ENCODE measurements at regions not wholly inside any gene's neighbourhood (a gene's known extent, or its start where the extent isn't known, plus 50 kb on each side); places are given as distances from the start of the nearest gene placed in this dataset.

DNA sequence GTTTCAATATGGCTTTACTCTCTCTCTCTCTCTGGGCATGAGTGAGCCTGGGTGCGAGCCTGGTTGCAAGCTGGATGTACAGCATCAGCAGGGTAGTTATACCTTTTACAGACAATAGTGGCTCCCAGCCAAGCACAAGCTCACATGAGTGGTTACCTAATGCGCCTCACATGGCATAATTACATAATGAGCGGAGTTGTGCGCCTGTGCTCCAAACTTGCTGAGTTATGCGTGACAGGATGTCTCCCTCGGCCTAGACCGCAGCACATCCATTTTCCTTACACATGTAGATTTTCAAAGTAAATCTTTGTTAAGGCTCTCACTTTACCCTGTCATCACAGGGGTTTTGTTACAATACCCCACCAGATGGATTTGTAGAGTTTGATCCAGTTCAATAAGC, 233.5 kb upstream of the WWC1 start:
- intact Hi-C loops (cut with DNase I), result no loop called here
- DNase-seq, result no peak
- no peak for ATAC-seq
- Histone ChIP-seq H3K27me3 (no peaks in the 10 kb centered on the region), H3K36me3 (no peaks in the 10 kb centered on the region), H3K9me3 (no peaks in the 10 kb centered on the region), H3K4me3 (no peak overlapping the region), H3K27ac (no peak overlapping the region), H3K4me1 (no peaks in the 10 kb centered on the region)
- TF ChIP-seq, protein P1, sequence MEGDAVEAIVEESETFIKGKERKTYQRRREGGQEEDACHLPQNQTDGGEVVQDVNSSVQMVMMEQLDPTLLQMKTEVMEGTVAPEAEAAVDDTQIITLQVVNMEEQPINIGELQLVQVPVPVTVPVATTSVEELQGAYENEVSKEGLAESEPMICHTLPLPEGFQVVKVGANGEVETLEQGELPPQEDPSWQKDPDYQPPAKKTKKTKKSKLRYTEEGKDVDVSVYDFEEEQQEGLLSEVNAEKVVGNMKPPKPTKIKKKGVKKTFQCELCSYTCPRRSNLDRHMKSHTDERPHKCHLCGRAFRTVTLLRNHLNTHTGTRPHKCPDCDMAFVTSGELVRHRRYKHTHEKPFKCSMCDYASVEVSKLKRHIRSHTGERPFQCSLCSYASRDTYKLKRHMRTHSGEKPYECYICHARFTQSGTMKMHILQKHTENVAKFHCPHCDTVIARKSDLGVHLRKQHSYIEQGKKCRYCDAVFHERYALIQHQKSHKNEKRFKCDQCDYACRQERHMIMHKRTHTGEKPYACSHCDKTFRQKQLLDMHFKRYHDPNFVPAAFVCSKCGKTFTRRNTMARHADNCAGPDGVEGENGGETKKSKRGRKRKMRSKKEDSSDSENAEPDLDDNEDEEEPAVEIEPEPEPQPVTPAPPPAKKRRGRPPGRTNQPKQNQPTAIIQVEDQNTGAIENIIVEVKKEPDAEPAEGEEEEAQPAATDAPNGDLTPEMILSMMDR (IDR thresholded peaks at IDR 0.05), result no peak

DNA sequence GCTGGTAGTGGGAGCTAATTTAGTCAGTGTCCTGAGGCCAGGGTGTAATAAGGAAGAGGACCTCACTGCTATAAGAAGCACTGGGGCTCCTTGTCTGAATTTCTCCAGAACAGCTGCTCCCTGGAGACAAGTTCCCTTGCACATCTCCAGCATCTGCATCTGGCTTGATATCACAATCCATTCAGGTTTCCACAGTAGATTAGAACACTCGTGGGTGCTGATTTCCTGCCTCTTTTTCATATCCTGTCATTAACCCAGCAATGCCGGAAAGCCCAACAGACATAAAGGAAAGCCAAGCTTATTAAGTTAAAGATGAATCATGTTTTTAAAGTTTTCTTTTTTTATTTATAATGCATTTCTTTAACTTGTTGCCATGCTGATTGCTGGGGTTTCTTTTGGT, 232.3 kb upstream of the WWC1 start:
- Histone ChIP-seq H3K4me3 (no peak overlapping the region), H3K9me3 (no peaks in the 10 kb centered on the region), H3K27me3 (no peaks in the 10 kb centered on the region), H3K27ac (no peak overlapping the region), H3K4me1 (no peaks in the 10 kb centered on the region), H3K36me3 (no peaks in the 10 kb centered on the region)
- TF ChIP-seq, protein P1 (IDR thresholded peaks at IDR 0.05), result no peak
- DNase-seq (no peak), ATAC-seq (no peak)
- intact Hi-C loops (cut with DNase I), result no loop called here

DNA sequence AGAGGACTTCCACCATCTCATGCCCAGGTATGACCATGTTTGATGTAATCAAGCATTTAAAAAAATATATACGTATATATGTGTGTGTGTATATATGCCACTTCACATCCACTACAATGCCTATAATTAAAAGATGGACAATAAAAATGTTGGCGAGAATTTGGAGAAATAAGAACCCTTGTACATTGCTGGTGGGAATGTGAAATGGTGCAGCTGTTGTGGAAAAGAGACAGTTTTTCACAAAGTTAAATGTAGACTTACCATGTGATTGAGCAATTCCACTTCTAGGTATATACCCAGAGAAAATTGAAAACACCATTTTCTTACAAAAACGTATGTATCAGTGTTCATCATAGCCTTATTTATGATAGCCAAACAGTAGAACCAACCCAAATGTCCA, 229.2 kb upstream of the WWC1 start:
- H3K4me1 ChIP-seq, result no peaks in the 10 kb centered on the region
- intact Hi-C loops (cut with DNase I), result no loop called here
- ATAC-seq, result no peak
- H3K9me3 ChIP-seq, result no peaks in the 10 kb centered on the region
- no peaks in the 10 kb centered on the region for H3K36me3 ChIP-seq
- TF ChIP-seq, protein P1 (IDR thresholded peaks at IDR 0.05), result no peak
- H3K4me3 ChIP-seq, result no peak overlapping the region
- no peak overlapping the region for H3K27ac ChIP-seq
- no peaks in the 10 kb centered on the region for H3K27me3 ChIP-seq
- no peak for DNase-seq

DNA sequence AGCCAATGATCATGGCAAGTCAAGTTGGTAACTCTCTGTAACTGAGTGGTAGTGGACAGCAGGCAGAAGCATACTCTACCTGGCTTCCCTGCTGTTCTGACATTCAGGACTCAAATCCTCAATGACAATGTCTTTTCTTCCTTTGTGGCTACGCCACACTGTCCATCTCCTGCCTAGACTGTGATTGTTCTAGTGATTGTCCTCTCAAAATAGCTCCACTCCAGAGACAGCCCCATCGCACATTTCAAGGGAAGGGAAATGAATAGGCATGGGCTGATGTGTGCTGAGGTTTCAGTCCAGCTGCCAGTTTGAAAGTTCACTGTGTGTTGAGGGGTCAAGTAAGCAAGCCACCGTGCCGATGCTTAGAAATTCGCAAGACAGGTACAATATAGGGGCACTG, 227.0 kb upstream of the WWC1 start:
- Histone ChIP-seq H3K4me1 (no peaks in the 10 kb centered on the region), H3K36me3 (no peaks in the 10 kb centered on the region), H3K4me3 (no peak overlapping the region), H3K9me3 (no peaks in the 10 kb centered on the region), H3K27ac (no peak overlapping the region), H3K27me3 (no peaks in the 10 kb centered on the region)
- TF ChIP-seq, protein P1 (IDR thresholded peaks at IDR 0.05), result no peak
- no peak for ATAC-seq
- no peak for DNase-seq
- intact Hi-C loops (cut with DNase I), result no loop called here

DNA sequence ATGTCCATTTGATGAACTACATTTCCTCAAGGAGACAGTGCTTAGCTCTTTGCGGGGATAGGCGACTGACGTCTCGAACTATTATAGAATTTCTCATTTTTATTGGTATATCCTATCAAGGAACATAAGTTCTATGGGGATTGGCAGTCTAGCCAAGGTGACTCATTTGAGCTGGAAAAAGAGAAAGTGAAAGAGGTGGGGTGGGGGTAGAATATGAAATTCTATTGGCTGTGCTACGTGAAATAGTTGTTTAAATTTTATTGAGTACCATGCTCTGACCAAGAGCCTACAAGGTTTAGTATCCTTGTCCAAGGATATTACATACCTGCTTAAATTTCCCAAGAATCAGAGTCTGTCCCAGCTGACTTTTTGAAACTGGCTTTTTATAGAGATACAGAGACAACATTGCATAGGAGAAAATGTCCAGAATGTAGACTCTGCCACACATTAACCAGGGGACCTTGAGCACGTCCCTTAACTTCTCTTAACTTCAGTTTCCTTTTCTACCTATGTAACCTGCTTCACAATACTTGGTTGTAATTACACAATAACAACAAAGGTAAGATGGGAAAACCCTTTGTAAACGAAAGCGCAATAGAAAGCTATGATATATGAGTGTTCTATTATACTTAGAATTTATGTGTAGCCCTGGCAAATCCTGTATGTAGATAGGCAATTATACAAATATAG, 226.4 kb upstream of the WWC1 start:
- no peaks in the 10 kb centered on the region for H3K4me1 ChIP-seq
- no peak for DNase-seq
- intact Hi-C loops (cut with DNase I), result no loop called here

More for the DNA sequence above, 226.4 kb upstream of the WWC1 start:
- ATAC-seq, result no peak
- H3K36me3 ChIP-seq, result no peaks in the 10 kb centered on the region
- TF ChIP-seq, protein P1 (IDR thresholded peaks at IDR 0.05), result no peak
- no peaks in the 10 kb centered on the region for H3K27me3 ChIP-seq
- no peaks in the 10 kb centered on the region for H3K9me3 ChIP-seq
- H3K4me3 ChIP-seq, result no peak overlapping the region
- no peak overlapping the region for H3K27ac ChIP-seq

Data from upper lobe of right lung (tissue), 1 donor.